GM23338 (cell line): ENCODE measurements at regions not wholly inside any gene's neighbourhood (a gene's known extent, or its start where the extent isn't known, plus 50 kb on each side); places are given as distances from the start of the nearest gene placed in this dataset.

Experiments used
- ATAC-seq: fragments of 200-7000 bp; cut with Tn5 transposase; 3 replicates; pipeline ENCODE4 v1.9.1; 2020
- DNase-seq: peaks from one replicate; pipeline ENCODE4 v3.0.0-alpha.2; 2015; ENCODE audit warnings: low spot score
- H2AFZ ChIP-seq: fragments of 200-600 bp; sonication (generic); 2 replicates; pipeline ENCODE4 v1.8.0; 2016; ENCODE audit warnings: antibody characterized with exemption, mild to moderate bottlenecking, moderate library complexity
- H3F3A ChIP-seq: fragments of 200-600 bp; sonication (generic); replicated peaks from 2 replicates; pipeline ENCODE4 v1.8.0; 2017; ENCODE audit warnings: antibody characterized with exemption, mixed run types, low read depth
- H3K27ac ChIP-seq: fragments of 200-600 bp; sonication (generic); 2 replicates; pipeline ENCODE4 v1.6.1; 2016; ENCODE audit warnings: low read depth
- H3K27me3 ChIP-seq: fragments of 200-600 bp; sonication (generic); 2 replicates; pipeline ENCODE4 v1.8.0; 2016; ENCODE audit warnings: mild to moderate bottlenecking, mixed run types, moderate library complexity; ENCODE audit not compliant: insufficient read depth
- H3K36me3 ChIP-seq: fragments of 200-600 bp; sonication (generic); 2 replicates; pipeline ENCODE4 v1.8.0; 2016; ENCODE audit warnings: mild to moderate bottlenecking; ENCODE audit not compliant: insufficient read depth
- H3K4me1 ChIP-seq: fragments of 200-600 bp; sonication (generic); 2 replicates; pipeline ENCODE4 v1.8.0; 2016; ENCODE audit warnings: mild to moderate bottlenecking, moderate library complexity; ENCODE audit not compliant: insufficient read depth
- H3K4me2 ChIP-seq: fragments of 200-600 bp; sonication (generic); 2 replicates; pipeline ENCODE4 v1.7.1; 2017; ENCODE audit warnings: mixed run types
- H3K4me3 ChIP-seq: fragments of 200-600 bp; sonication (generic); 2 replicates; pipeline ENCODE4 v1.6.1; 2016; ENCODE audit warnings: mixed run types
- H3K79me2 ChIP-seq: fragments of 200-600 bp; sonication (generic); replicated peaks from 2 replicates; pipeline ENCODE4 v1.8.0; 2017; ENCODE audit warnings: mild to moderate bottlenecking; ENCODE audit not compliant: insufficient read depth
- H3K9me2 ChIP-seq: fragments of 200-600 bp; sonication (generic); 2 replicates; pipeline ENCODE4 v1.8.0; 2017; ENCODE audit not compliant: insufficient read depth
- H4K20me1 ChIP-seq: fragments of 200-600 bp; sonication (generic); replicated peaks from 2 replicates; pipeline ENCODE4 v1.8.0; 2017; ENCODE audit warnings: mild to moderate bottlenecking; ENCODE audit not compliant: insufficient read depth
- H3K27ac Mint-ChIP-seq: 2 replicates; pipeline ENCODE4 v1.8.0; 2020; ENCODE audit warnings: inconsistent platforms, mild to moderate bottlenecking, moderate library complexity, mixed read lengths
- H3K27me3 Mint-ChIP-seq: 3 replicates; pipeline ENCODE4 v1.8.0; 2022; ENCODE audit warnings: low read depth, mild to moderate bottlenecking, moderate library complexity, mixed read lengths, inconsistent platforms; ENCODE audit not compliant: insufficient read depth, poor library complexity
- H3K36me3 Mint-ChIP-seq: 3 replicates; pipeline ENCODE4 v1.8.0; 2021; ENCODE audit warnings: low read depth, mild to moderate bottlenecking, inconsistent platforms, moderate library complexity, mixed read lengths
- H3K4me1 Mint-ChIP-seq: 3 replicates; pipeline ENCODE4 v1.8.0; 2020; ENCODE audit warnings: mild to moderate bottlenecking, inconsistent platforms, mixed read lengths
- H3K4me3 Mint-ChIP-seq: 3 replicates; pipeline ENCODE4 v1.8.0; 2021; ENCODE audit warnings: moderate library complexity, mild to moderate bottlenecking, inconsistent platforms, mixed read lengths
- H3K9me3 Mint-ChIP-seq: 3 replicates; pipeline ENCODE4 v1.8.0; 2020; ENCODE audit warnings: moderate library complexity, mild to moderate bottlenecking, inconsistent platforms, mixed read lengths
- CREB1 ChIP-seq: fragments of 250-450 bp; sonication (Bioruptor Pico); IDR thresholded peaks from 2 replicates; pipeline ENCODE4 v1.5.0; 2020; ENCODE audit warnings: low read depth, mild to moderate bottlenecking, moderate library complexity
- EZH2 ChIP-seq: fragments of 200-600 bp; sonication (generic); IDR thresholded peaks from one replicate; pipeline ENCODE4 v1.8.0; 2017; ENCODE audit warnings: antibody characterized with exemption, mild to moderate bottlenecking, low read depth; ENCODE audit not compliant: unreplicated experiment
- NANOG ChIP-seq: IDR thresholded peaks from 2 replicates; pipeline ENCODE4 v1.6.1; 2016; ENCODE audit warnings: antibody characterized with exemption, borderline replicate concordance
- TF ChIP-seq, protein P1 (sequence below): fragments of 250-450 bp; sonication (Bioruptor Pico); IDR thresholded peaks from 2 replicates; pipeline ENCODE4 v1.5.0; 2020; ENCODE audit warnings: mild to moderate bottlenecking, moderate library complexity
- TF ChIP-seq, protein P2 (sequence below), 2 experiments: fragments of 200-600 bp in 1 of 2; sonication (generic) in 1 of 2; conservative IDR thresholded peaks; 2 replicates each; pipeline versions ENCODE4 v1.5.1 to v1.6.1; 2016 to 2017; ENCODE audit warnings: antibody characterized with exemption in 2 of 2, low read depth in 2 of 2, mild to moderate bottlenecking in 2 of 2, moderate library complexity in 1 of 2

DNA sequence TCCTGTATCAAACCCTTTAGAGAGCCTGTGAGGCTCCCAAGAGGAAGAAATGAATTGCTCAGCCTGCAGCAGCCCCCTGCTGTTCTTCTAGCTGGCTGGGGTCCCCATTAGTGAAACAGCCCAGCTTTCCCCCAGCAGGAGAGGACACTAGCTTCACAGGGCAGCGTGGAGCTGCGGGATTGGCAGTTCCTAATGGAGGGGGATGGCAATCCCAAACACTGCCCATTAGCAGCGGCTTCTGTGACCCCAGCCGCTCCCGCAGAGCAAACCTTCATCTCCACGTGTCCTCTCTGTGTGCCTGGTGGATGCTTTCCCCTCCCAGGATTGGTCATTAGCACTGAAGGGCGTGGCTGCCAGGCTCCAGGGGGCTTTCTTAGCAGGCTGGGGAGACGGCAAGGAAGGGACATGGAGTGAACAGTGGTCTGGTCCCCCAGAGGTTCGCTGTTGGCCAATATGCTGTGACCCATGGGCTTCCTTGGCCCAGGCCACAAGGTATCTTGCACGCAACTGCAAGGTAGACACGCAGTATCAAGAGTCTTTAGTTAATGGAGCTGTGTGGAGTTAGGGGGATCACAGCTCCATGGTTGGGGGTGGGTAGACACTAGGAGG, 322.5 kb upstream of the ZMIZ1 start (continued):
- TF ChIP-seq, protein P1, sequence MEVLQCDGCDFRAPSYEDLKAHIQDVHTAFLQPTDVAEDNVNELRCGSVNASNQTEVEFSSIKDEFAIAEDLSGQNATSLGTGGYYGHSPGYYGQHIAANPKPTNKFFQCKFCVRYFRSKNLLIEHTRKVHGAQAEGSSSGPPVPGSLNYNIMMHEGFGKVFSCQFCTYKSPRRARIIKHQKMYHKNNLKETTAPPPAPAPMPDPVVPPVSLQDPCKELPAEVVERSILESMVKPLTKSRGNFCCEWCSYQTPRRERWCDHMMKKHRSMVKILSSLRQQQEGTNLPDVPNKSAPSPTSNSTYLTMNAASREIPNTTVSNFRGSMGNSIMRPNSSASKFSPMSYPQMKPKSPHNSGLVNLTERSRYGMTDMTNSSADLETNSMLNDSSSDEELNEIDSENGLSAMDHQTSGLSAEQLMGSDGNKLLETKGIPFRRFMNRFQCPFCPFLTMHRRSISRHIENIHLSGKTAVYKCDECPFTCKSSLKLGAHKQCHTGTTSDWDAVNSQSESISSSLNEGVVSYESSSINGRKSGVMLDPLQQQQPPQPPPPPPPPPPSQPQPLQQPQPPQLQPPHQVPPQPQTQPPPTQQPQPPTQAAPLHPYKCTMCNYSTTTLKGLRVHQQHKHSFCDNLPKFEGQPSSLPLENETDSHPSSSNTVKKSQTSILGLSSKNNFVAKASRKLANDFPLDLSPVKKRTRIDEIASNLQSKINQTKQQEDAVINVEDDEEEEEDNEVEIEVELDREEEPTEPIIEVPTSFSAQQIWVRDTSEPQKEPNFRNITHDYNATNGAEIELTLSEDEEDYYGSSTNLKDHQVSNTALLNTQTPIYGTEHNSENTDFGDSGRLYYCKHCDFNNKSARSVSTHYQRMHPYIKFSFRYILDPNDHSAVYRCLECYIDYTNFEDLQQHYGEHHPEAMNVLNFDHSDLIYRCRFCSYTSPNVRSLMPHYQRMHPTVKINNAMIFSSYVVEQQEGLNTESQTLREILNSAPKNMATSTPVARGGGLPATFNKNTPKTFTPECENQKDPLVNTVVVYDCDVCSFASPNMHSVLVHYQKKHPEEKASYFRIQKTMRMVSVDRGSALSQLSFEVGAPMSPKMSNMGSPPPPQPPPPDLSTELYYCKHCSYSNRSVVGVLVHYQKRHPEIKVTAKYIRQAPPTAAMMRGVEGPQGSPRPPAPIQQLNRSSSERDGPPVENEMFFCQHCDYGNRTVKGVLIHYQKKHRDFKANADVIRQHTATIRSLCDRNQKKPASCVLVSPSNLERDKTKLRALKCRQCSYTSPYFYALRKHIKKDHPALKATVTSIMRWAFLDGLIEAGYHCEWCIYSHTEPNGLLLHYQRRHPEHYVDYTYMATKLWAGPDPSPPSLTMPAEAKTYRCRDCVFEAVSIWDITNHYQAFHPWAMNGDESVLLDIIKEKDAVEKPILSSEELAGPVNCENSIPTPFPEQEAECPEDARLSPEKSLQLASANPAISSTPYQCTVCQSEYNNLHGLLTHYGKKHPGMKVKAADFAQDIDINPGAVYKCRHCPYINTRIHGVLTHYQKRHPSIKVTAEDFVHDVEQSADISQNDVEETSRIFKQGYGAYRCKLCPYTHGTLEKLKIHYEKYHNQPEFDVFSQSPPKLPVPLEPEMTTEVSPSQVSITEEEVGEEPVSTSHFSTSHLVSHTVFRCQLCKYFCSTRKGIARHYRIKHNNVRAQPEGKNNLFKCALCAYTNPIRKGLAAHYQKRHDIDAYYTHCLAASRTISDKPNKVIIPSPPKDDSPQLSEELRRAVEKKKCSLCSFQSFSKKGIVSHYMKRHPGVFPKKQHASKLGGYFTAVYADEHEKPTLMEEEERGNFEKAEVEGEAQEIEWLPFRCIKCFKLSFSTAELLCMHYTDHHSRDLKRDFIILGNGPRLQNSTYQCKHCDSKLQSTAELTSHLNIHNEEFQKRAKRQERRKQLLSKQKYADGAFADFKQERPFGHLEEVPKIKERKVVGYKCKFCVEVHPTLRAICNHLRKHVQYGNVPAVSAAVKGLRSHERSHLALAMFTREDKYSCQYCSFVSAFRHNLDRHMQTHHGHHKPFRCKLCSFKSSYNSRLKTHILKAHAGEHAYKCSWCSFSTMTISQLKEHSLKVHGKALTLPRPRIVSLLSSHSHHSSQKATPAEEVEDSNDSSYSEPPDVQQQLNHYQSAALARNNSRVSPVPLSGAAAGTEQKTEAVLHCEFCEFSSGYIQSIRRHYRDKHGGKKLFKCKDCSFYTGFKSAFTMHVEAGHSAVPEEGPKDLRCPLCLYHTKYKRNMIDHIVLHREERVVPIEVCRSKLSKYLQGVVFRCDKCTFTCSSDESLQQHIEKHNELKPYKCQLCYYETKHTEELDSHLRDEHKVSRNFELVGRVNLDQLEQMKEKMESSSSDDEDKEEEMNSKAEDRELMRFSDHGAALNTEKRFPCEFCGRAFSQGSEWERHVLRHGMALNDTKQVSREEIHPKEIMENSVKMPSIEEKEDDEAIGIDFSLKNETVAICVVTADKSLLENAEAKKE (CRISPR knock-in tag) = no peak
- TF ChIP-seq, protein P2, sequence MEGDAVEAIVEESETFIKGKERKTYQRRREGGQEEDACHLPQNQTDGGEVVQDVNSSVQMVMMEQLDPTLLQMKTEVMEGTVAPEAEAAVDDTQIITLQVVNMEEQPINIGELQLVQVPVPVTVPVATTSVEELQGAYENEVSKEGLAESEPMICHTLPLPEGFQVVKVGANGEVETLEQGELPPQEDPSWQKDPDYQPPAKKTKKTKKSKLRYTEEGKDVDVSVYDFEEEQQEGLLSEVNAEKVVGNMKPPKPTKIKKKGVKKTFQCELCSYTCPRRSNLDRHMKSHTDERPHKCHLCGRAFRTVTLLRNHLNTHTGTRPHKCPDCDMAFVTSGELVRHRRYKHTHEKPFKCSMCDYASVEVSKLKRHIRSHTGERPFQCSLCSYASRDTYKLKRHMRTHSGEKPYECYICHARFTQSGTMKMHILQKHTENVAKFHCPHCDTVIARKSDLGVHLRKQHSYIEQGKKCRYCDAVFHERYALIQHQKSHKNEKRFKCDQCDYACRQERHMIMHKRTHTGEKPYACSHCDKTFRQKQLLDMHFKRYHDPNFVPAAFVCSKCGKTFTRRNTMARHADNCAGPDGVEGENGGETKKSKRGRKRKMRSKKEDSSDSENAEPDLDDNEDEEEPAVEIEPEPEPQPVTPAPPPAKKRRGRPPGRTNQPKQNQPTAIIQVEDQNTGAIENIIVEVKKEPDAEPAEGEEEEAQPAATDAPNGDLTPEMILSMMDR (conservative IDR thresholded peaks at IDR 0.05; ENCODE audit: low read depth in 2 of 2) = no peak
- TF ChIP-seq NANOG (no peak), EZH2 (no peak)

DNA sequence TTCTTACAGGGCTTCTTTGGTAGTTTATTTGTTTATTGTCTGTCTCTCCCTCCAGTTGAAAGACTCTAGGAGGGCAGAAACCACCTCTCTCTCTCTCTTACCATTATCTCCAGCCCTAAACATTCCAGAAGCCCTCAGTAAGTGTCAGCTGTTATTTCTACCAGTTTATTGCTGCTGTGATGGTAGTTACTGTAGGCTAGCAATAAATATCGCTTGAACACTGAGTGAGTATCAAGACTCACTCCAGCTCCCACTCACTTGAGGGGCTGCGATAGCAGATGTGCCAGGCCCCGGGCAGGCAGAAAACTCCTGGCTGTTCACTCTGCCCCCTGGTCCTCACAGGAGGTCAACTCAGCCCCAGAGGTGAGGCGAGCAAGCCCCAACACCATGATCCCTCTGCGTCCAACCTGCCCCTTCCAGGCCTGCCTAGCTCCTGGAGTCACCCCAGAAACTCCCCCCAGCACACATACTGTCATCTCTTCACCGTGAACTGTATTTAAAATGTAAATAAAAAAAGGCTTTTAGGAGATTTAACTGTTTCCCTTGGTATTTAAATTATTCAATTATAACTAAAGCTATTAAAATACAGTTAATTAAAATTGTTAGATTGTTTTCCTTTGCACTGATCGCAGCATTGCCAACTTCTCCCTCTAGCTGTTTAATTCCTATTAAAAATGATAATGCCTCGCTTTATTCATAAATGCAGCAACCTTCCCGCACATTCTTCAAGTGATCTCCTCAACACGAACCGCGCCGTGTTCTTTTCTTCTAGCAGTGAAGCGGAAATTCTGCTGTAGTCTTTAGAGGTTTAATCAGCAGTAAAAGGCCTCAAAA, 321.1 kb upstream of the ZMIZ1 start:
- Mint-ChIP-seq H3K27ac (no peak overlapping the region), H3K4me1 (peaks cover 9% of the 10 kb centered on the region)
- TF ChIP-seq CREB1 (no peak), NANOG (no peak), EZH2 (no peak)
- TF ChIP-seq, protein P2 (conservative IDR thresholded peaks at IDR 0.05; ENCODE audit: low read depth in 2 of 2) = no peak

More for the DNA sequence above, 321.1 kb upstream of the ZMIZ1 start:
- Histone ChIP-seq H3K36me3 (no peaks in the 10 kb centered on the region), H3K27me3 (no peaks in the 10 kb centered on the region), H3K9me2 (peaks cover 13% of the 10 kb centered on the region), H3K4me1 (no peaks in the 10 kb centered on the region), H3K79me2 (no peaks in the 10 kb centered on the region), H3K4me3 (no peak overlapping the region), H3K27ac (no peak overlapping the region), H3F3A (no peaks in the 10 kb centered on the region), H2AFZ (no peak overlapping the region), H4K20me1 (no peaks in the 10 kb centered on the region), H3K4me2 (no peak overlapping the region)
- no peaks in the 10 kb centered on the region for H3K9me3 Mint-ChIP-seq
- peaks cover 12% of the 10 kb centered on the region for H3K27me3 Mint-ChIP-seq
- no peaks in the 10 kb centered on the region for H3K36me3 Mint-ChIP-seq
- DNase-seq (no peak), ATAC-seq (no peak)
- no peak overlapping the region for H3K4me3 Mint-ChIP-seq
